Effector CD8-positive, alpha-beta T cell (primary cell): ENCODE measurements at regions not wholly inside any gene's neighbourhood (a gene's known extent, or its start where the extent isn't known, plus 50 kb on each side); places are given as distances from the start of the nearest gene placed in this dataset.

Experiments
- DNase-seq: peaks from one replicate; lab custom pipeline; 2025; lab: John Stamatoyannopoulos, UW

DNA sequence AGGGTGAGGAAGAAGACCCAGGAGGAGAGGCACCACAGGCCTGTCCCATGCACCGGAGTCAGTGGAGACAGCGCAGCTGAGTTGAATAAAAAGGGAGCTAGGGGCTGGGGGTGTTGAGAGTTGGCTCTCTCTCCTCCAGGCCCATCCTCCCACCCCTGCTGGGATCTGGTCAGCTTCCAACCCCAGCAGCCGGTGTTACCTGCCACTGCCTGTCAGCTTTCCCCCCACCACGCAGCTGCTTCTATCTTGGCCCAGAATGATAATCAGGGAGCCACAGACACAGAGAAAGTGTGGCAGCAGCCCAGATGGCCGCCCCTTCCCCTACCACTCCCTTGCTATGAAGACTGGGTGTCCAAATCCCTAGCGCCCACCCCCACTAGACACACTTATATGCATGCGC, 120.6 kb upstream of the RPL38 start:
- no peak for DNase-seq

DNA sequence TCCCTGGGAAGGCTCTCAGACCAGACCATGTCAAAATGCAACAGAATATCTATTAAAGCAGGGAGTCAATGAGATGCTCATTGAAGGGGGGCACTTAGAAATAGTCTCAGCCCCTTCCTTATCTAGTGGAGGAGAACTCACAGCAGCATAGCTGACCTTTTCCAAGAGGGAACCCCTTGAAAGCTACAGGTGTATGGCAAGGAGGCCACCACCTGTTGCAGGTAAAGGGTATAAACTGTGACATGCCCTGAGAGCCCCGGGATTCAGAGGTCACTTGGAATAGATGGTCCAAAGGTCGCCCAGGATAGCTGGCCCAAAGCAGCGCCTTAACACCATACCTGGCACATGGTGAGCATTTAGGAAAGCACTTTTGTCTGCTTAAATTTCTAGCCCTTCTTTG, 120.2 kb upstream of the RPL38 start:
- DNase-seq, result no peak

DNA sequence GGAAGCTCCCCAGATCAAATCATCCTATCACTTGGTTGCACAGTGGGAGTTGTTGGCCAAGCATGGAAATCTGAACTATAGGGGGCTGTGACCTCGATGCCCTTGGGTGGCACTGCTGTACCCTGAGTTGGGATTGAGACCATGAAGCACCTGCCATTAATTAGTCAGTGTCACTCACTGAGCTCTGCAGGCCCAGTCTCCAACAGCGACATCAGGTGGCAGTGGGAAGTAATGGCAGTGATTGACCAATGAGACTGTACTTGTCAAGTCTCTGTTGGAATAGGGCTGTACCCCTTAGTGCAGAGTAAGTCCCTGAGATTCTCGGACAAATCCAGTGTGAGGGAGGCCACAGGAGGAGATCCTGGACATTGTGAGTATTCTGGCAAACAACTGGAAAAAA, 118.0 kb upstream of the RPL38 start:
- DNase-seq, result no peak

DNA sequence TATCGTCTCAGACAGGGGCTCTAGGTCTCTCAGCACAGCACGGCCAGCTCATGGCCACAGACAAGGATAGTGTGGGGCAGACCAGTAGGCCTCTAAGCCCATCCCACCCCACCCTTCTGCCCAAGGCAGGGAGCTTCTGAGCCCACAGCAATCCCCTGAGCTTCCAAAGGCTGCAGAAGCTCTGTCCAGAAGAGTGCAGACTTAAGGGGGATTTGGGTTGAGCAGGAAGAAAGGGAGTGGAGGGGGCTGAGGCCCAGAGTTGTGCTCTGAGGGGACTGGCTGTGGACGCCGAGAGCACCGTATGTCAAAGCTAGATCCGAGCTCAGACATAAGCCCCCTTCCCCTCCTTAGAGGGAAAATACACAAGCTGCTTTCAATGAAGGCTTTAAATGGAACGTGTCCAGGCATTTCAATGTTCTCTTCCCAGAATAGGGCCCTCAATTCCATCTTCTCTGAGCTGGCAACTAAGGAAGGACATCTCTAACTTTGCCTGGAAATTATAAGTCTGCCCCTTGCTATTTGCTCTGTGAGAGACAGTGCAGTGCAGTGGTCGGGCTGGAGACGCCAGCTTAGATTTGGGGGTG, 116.4 kb upstream of the RPL38 start:
- DNase-seq, result no peak

DNA sequence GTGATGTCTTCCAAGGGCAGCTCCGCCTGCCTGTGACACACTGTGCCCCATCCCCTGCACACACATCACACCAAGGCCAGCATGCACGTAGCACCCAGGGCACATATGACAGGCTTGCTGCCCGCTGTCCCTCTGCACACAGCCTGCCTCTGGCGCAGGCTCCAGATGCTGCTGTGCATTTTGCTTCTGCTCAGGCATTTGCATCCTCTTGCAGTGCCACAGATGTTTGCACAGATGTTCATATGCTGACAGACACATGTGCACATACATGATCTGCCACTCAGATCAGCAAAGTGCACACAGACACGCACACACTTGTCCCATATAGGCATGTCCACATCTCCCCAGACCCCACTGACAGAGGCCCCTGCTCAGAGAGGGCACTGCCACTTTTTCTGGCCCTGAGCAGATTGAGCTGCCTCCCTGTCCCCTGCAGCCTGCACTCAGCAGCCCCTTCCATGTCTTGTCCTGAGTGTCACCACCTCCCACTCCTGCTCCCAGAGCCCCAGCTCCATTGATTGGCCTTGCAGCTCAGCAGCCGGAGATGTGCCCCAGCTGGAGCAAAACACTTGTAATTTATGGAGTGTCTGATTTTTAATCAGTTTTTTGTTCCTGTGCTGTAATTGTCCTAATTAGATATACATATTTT, 115.1 kb upstream of the RPL38 start:
- DNase-seq, result no peak

DNA sequence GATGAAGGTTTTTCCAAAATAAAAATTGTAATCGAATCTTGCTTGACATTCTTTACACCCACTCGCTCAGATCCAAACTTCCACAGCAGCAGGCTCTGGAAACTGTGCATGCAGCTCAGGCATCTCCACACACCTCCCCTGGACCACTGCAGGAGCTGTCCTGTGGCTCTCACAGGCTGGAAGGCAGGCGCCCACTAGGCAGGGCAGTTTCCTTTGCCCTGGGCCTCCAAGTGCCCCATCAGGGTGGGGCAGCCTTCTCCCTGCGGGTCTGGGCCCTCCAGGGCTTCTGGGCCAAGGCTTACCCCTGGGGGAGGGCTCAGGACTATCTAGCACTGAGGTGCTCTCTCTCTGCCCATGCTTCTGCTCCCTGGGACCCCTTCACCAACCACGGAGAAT, 114.5 kb upstream of the RPL38 start:
- DNase-seq, result no peak

DNA sequence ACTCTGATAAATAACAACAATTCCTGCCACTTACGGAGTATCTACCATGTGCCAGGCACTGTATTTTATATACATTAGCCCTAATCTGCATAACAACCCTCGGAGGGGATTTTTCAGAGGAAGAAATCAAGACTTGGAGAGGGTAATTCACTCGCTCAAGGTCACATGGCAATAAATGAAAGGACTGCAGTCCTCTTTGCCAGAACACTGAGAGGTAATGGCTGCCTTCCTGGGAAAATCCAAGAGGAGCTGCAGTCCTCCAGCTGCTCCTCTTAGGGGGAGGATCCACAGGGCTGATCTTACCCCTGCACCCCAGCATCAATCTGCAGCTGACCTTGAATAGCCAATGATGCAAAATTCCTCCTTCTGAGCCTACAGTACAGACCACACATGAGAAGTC, 114.1 kb upstream of the RPL38 start:
- no peak for DNase-seq

DNA sequence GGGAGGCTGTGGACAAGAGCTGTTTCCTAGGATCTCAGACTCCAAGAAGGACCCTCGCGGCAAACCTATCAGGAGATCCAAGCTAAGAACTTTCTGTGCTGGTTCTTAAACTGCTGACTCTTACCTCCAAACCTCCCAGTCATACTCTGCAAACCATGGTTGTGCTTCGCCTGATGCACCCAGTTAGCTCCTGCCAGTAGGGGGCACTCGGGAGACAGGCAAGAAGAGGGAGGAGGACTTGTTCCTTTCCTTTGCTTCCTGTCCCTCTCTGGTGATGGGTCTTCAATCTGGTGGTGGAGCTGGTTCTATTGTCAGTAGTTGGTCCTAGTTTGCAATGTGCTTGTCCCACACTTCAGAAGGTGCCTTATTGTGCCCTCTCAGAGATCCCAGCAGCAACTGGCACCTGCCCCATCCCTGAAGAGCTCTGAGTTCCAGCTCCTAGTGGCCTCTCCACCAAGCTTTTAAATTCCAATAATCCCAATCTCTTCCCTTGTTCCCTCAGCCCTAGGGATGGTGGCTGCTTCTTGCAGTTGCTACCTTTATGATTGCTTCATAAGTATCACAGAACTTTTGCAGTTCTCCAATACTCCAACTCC, 113.5 kb upstream of the RPL38 start:
- no peak for DNase-seq

DNA sequence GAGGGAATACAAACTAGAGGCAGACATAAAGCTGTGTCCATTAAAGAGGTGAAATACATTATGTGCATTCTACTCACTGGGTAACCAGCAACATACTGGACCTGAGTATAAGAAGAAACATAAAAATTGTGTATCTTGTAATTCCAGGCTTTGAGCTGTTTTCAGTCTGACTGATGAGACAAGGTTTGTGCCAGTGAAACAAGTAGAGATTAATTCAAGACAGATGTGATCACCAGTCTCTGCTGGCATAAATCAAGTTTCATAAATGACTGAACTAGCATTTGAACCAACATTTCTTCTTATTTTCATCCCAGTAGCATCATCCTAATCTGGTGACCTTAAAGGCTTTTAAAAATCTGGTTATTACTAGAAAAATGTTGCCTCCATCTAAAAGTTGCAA, 108.8 kb upstream of the RPL38 start:
- no peak for DNase-seq

DNA sequence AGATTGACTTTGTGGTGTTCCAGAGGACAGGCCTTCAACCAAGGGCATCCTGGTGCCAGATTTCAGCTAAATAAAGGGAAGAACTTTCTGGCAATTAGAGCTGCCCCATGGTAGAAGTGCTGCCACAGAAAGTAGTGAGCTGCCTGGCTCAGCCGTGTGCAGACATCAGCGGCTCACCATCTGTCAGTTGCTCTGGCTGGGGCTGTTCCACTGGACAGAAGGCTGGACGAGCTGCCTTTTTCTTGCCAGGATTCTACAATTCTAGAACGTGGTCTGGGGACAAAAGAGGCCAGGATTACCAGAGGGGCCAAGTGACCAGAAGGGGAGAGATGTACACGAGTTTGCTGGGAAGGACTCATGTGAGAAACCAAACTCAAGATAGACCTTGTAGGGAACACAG, 107.0 kb upstream of the RPL38 start:
- DNase-seq, result no peak

DNA sequence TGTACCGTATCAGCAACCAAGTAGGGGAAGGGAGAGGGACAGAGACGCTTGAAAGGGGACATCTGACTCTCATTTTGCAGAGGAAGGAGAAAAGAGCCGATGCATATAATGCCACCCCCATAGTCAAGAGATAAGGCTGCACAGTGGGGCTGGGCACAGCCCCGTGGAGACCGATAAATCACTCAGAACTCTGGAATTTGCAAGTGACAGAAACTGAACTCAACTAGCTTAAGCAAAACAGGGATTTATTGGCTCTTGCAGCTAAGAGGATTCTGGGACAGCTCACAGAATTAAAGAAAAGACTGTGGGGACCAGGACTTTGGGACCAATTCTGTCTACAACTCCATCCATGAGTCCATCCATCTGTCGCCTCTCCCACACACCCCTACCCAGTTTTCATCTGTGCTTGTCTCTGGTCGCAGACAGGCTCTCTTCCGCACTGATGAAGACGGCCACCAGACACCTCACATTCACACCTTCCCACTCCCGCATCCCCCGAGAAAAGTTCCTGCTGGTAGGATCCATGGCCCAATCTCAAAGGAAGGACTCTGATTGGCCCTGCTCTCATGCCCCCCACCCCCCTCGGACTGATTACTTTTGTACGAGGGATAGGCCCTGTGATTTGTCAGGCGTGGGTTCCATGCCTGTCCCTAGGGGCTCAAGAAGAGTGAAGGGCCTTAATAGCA, 105.9 kb upstream of the RPL38 start:
- DNase-seq, result no peak

DNA sequence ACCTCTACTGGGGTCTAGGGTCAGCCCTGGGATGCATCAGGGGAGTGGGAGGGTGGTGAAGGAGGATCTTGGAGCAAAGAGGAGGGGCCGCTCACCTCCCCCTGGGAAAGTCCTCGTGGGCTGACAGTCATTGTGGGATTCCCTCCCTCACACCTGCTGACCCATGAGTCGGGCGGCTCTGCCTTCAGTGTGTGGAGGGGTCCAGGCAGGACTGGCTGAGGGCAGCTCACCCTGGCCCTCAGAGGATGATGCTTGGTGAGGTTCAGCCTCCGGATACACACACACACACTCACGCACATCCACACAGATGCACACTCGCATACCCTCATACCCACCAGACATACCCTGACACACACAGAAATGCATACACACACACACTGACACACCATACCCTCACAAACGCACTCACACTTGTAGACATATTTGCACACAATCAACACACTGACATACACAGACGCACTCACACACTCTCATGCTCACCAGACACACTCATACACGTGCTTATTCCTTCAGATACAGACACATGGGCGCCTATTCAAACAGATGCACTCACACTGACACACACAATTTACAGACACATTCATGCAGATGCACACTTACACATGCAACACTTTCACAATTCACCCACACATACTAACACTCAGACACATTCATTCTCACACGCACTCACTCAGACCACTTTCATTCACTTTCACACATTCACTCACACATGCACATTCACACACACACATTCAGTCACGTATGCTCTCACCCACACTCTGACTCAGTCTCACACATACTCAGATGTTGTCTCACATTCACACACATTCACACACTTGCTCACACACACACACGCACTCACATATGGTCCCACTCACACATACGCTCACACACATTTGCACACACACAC, 105.1 kb upstream of the RPL38 start:
- DNase-seq, result no peak

DNA sequence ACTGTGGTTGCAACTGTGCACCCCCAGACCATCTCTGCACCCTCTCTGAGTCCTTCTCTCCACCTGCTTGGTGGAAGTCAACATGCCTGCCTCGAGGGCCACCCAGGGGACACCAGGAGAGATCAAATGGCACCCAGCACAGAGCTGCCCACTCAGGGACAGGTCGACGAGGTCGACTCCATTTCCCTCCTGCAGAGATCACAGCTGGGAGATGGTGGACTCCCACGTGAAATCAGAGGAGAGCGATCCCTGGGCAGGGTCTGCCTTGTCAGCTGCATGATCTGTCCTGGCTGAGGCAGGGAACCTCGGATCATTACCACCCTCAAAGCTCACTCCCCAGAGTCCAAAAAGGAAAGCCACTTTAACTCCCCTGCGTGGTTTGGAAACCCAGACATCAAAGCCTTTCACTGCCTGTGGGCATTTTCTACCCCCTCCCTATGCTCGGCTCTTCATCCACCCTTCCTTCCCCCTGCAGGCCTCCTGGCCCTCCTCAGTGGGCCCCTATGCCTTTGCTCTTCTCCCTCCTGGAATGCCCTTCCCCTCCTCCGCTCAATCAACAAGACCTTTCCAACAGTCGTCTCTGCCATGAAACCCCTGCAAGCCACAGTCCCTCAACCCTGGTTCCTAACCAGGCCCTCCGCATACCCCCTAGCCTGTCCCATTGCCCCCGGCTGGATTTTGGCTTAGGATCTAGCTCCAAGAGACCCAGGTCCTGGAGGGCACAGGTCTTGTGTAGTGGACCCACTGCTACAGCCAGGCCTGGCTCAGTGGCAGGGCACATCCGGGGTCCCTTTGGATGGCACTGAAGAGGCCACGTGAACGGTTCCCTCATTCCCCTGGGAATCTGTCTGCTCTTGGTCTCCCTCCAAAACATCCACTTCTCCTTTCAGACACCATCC, 103.8 kb upstream of the RPL38 start:
- DNase-seq, result no peak

DNA sequence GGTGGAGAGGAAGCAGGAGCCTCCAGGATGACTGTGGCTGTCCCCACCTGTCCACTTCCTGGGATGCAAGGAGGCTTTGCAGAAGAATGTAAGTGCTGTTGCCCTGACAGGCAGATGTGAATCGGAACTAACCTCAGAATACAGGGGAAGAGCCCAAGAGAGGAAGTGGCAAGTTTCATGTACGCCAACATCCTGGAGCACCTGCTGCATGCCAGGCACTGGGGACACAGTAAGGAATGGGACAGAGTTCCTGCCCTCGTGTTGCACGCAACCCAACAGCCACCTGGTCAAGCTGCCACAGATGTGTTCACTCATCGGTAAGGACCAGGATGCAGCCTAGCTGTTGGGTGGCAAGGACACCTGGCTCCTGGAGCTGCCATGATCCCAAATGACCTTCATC, 98.6 kb upstream of the RPL38 start:
- no peak for DNase-seq

DNA sequence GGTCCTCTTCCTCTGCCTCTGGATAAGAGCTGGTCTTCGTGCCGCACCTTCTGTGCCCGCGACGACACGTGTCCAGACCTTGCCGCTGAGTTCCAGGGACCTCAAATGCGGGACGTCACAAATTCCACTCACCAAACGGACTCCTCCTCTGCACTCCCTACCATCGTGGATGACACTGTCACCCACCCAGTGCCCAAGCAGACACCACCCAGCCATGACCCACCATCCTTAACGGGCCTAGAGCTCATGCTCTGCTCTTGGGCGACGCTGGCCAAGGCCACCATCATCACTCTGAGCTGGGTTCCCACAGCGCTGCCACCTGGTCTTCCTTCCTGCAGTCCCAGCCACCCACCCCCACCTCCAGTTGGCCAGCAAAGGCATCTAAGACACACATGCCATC, 96.4 kb upstream of the RPL38 start:
- DNase-seq, result no peak

DNA sequence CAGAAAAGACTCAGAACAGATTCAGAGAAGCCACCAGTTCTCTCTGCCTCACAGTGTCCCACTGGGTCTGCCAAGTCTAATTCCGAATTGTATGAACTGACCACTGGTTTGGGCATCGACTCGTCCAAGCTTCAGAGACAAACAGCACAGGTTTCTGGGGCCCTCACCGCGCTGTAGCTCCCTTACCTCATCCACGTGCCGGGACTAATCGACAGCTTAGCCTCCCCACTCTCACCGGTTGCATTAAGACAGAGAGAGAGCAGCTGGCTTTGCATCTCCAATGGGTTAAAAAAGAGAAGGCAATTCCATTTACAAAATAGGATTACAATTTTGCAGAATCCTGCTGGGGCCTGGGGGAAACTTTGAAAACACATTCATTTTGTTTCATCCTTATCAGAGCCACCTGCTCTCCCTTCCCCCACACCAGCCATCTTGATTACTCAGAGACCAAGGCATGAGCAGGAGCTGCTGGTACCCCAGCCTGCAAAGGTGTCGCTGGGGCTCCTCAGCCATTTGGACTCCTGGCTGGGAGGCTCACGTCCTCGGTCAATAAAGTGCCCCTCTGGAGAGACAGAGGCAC, 95.3 kb upstream of the RPL38 start:
- DNase-seq, result no peak

DNA sequence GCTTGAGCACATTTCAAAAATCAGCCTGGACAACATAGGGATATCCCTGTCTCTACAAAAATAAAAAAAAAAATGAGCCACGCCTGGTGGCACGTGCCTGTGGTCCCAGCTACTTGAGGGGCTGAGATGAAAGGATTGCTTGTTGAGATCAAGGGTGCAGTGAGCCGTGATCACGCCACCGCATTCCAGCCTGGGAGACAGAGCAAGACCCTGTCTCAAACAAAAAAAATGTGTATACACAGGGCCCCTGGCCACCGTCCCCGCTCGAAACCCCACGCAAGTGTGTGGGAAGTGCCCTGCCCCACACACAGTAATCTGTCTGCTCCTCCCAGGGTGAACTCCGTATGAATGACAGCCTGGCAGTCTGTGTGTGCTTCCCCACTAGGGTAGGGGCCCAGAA, 93.0 kb upstream of the RPL38 start:
- no peak for DNase-seq

DNA sequence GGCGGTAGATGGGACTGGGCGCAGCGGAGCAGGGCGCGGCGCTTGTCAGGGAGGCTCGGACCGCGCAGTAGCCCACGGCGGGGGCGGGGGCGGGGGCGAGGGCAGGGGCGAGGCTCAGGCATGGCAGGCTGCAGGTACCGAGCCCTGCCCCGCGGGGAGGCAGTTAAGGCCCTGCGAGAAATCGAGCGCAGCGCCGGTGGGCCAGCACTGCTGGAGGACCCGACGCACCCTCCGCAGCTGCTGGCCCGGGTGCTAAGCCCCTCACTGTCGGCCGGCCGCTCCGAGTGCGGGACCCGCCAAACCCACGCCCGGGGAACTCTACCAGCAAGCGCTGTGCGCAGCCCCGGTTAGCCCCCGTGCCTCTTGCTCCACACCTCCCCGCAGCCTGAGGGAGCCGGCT, 90.2 kb upstream of the RPL38 start:
- no peak for DNase-seq

DNA sequence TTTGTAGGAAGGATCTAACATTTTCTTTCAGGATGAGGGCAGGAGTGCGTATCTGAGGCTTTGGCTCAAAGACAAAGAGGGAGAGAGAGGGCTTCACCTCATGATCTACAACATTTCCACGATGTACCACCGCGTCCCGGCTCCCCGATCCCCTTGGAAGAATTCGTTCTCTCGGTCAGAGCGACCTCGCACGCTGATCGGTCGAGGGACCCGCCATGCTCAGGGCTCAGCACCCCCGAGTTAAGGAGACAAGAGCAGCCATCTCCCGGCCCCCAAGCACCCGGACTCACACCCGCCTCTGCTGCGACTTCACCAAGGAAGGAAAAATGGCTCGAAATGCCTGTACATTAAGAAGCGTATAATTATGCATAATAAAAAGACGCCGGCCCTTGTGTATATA, 89.5 kb upstream of the RPL38 start:
- no peak for DNase-seq

DNA sequence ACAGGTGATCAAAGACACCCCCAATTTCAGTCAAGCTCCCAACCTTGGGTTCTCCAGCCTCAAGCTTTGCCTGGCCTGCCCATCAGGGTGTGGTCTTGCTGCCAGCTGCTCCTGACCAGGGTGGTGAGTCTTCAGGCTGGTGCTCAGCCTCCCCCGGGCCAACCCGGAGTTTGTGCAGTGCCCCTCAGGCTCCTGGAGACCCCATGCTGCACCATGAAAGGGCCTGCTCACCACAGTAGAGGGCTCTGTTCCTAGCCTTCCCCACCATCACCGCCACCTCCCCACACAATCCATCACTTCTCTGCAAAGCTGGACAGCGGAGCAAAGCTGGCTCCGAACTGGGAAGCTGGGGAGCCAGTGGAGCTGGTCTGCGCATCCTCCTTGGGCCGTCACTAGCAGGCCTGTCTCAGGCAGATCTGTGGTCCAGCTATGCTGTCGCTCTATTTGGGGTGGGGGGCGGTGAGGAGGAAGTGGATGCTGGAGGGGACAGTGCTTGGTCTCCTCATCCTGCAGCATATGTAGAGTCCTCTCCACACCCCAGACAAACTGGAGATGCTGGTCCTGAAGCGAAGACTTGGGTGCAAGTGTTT, 88.5 kb upstream of the RPL38 start:
- DNase-seq, result no peak

DNA sequence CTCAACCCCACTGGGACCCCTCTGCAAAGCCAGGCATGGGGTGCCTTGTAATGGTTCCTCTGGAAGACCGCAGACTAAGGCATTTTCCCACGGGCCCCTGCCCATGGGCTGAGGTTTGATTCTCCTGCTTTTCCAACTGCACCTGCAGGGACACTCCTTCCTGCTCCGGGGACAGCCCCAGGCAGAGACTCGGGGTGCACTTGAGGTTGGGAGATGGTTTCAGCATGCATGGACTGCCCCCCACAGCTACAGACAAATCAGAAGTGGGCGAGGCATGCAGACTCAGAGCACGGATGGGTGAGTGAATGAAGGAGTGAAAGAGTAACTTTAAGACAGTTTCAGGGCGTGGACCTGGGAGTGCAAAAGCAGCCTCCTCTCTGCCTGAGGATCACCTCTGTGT, 87.9 kb upstream of the RPL38 start:
- DNase-seq, result no peak
